Duodenal mucosa (tissue), 2 donors: ENCODE measurements at regions not wholly inside any gene's neighbourhood (a gene's known extent, or its start where the extent isn't known, plus 50 kb on each side); places are given as distances from the start of the nearest gene placed in this dataset.
"Not testable (repeated sequence)": the region's sequence is repeated elsewhere in the genome, so short reads cannot be mapped to it uniquely, and the experiment has no call there.

Source experiments
- H3K27ac ChIP-seq: one replicate; pipeline ENCODE4 v1.7.0; 2013; ENCODE audit warnings: low read depth, low read length
- H3K27me3 ChIP-seq, 2 donors: one replicate each; pipeline ENCODE4 v1.7.0; 2013; ENCODE audit warnings: low read length in 2 of 2, control low read depth in 1 of 2; ENCODE audit not compliant: insufficient read depth in 2 of 2, control insufficient read depth in 1 of 2
- H3K36me3 ChIP-seq, 2 donors: one replicate each; pipeline ENCODE4 v1.7.0; 2013; ENCODE audit warnings: low read length in 2 of 2, control low read depth in 1 of 2; ENCODE audit not compliant: insufficient read depth in 2 of 2, control insufficient read depth in 1 of 2
- H3K4me1 ChIP-seq, 2 donors: one replicate each; pipeline ENCODE4 v1.7.0; 2013; ENCODE audit warnings: low read length in 2 of 2, control low read depth in 1 of 2; ENCODE audit not compliant: insufficient read depth in 2 of 2, control insufficient read depth in 1 of 2
- H3K4me3 ChIP-seq, 2 donors: one replicate each; pipeline ENCODE4 v1.7.0; 2013; ENCODE audit warnings: low read length in 2 of 2, low read depth in 1 of 2
- H3K9ac ChIP-seq, 2 donors: one replicate each; pipeline ENCODE4 v1.7.0; 2013; ENCODE audit warnings: low read length in 2 of 2, low read depth in 1 of 2
- H3K9me3 ChIP-seq, 2 donors: one replicate each; pipeline ENCODE4 v1.7.0; 2013; ENCODE audit warnings: low read length in 2 of 2, control low read depth in 1 of 2; ENCODE audit not compliant: control insufficient read depth in 1 of 2

GRCh38 chr1:65657609-65658008, 135.1 kb upstream of the PDE4B start:
- H3K36me3 ChIP-seq, H3K4me3 ChIP-seq, H3K27me3 ChIP-seq, H3K9ac ChIP-seq, H3K4me1 ChIP-seq, H3K27ac ChIP-seq, H3K9me3 ChIP-seq: not testable (repeated sequence)

GRCh38 chr1:65658122-65658521, 134.6 kb upstream of the PDE4B start:
- Histone ChIP-seq H3K27ac (no peak overlapping the region), H3K9me3 (no peaks in the 10 kb centered on the region), H3K4me3 (no peak overlapping the region), H3K36me3 (no peaks in the 10 kb centered on the region), H3K4me1 (no peaks in the 10 kb centered on the region), H3K9ac (no peak overlapping the region), H3K27me3 (no peaks in the 10 kb centered on the region)

- no peaks in the 10 kb centered on the region for H3K36me3 ChIP-seq
- no peaks in the 10 kb centered on the region for H3K4me1 ChIP-seq
- no peak overlapping the region for H3K4me3 ChIP-seq
- no peaks in the 10 kb centered on the region for H3K9me3 ChIP-seq
- no peak overlapping the region for H3K27ac ChIP-seq
- no peaks in the 10 kb centered on the region for H3K27me3 ChIP-seq
- no peak overlapping the region for H3K9ac ChIP-seq
These were observed 124.3 kb upstream of the PDE4B start for GRCh38 chr1:65668368-65668767.

GRCh38 chr1:65670518-65670917, 122.2 kb upstream of the PDE4B start:
- H3K27ac ChIP-seq, result no peak overlapping the region
- H3K27me3 ChIP-seq, result no peaks in the 10 kb centered on the region
- no peaks in the 10 kb centered on the region for H3K9me3 ChIP-seq
- no peak overlapping the region for H3K9ac ChIP-seq
- no peaks in the 10 kb centered on the region for H3K4me1 ChIP-seq
- no peaks in the 10 kb centered on the region for H3K36me3 ChIP-seq
- H3K4me3 ChIP-seq, result no peak overlapping the region

GRCh38 chr1:65674522-65674921, 118.2 kb upstream of the PDE4B start:
- Histone ChIP-seq H3K4me3 (no peak overlapping the region), H3K4me1 (no peaks in the 10 kb centered on the region), H3K36me3 (no peaks in the 10 kb centered on the region), H3K27me3 (no peaks in the 10 kb centered on the region), H3K27ac (no peak overlapping the region), H3K9ac (no peak overlapping the region), H3K9me3 (no peaks in the 10 kb centered on the region)

GRCh38 chr1:65679773-65680172, 112.9 kb upstream of the PDE4B start:
- Histone ChIP-seq H3K27me3 (no peaks in the 10 kb centered on the region), H3K27ac (no peak overlapping the region), H3K4me1 (no peaks in the 10 kb centered on the region), H3K4me3 (no peak overlapping the region), H3K9me3 (no peaks in the 10 kb centered on the region), H3K9ac (no peak overlapping the region), H3K36me3 (no peaks in the 10 kb centered on the region)

GRCh38 chr1:65681096-65681495, 111.6 kb upstream of the PDE4B start:
- no peaks in the 10 kb centered on the region for H3K36me3 ChIP-seq

GRCh38 chr1:65687428-65688214, 105.1 kb upstream of the PDE4B start:
- Histone ChIP-seq H3K27ac (no peak overlapping the region), H3K27me3 (no peaks in the 10 kb centered on the region), H3K4me3 (no peak overlapping the region), H3K9me3 (no peaks in the 10 kb centered on the region), H3K9ac (no peak overlapping the region), H3K4me1 (peaks cover 0 to 16% of the 10 kb centered on the region in 2 donors), H3K36me3 (no peaks in the 10 kb centered on the region)

More at GRCh38 chr1:65681096-65681495, 111.6 kb upstream of the PDE4B start:
- no peaks in the 10 kb centered on the region for H3K4me1 ChIP-seq
- H3K27me3 ChIP-seq, result no peaks in the 10 kb centered on the region
- H3K9me3 ChIP-seq, result no peaks in the 10 kb centered on the region
- H3K27ac ChIP-seq, result no peak overlapping the region
- no peak overlapping the region for H3K9ac ChIP-seq
- H3K4me3 ChIP-seq, result no peak overlapping the region

- no peak overlapping the region for H3K27ac ChIP-seq
These were observed 104.5 kb upstream of the PDE4B start for GRCh38 chr1:65688215-65688566.

GRCh38 chr1:65688848-65689247, 103.8 kb upstream of the PDE4B start:
- Histone ChIP-seq H3K36me3 (no peaks in the 10 kb centered on the region), H3K27me3 (no peaks in the 10 kb centered on the region), H3K9ac (no peak overlapping the region), H3K4me1 (peaks cover 0 to 16% of the 10 kb centered on the region in 2 donors), H3K27ac (no peak overlapping the region), H3K9me3 (no peaks in the 10 kb centered on the region), H3K4me3 (no peak overlapping the region)

More at GRCh38 chr1:65688215-65688566, 104.5 kb upstream of the PDE4B start:
- Histone ChIP-seq H3K27me3 (no peaks in the 10 kb centered on the region), H3K4me3 (no peak overlapping the region), H3K36me3 (no peaks in the 10 kb centered on the region), H3K9me3 (no peaks in the 10 kb centered on the region), H3K9ac (no peak overlapping the region), H3K4me1 (peaks cover 0 to 16% of the 10 kb centered on the region in 2 donors)
